ENCODE measurements at regions not wholly inside any gene's neighbourhood (a gene's known extent, or its start where the extent isn't known, plus 50 kb on each side); places are given as distances from the start of the nearest gene placed in this dataset.

GRCh38 chr14:105636935-105637334, 110.6 kb downstream of the TMEM121 start:
- TF ChIP-seq CTCF (IDR thresholded peaks at IDR 0.05; ENCODE audit: insufficient read depth, low read depth, low read length), result no peak
- TF ChIP-seq EZH2 (IDR thresholded peaks at IDR 0.05; ENCODE audit: insufficient read depth, low read length), result no peak
